H1 (cell line): ENCODE measurements at regions not wholly inside any gene's neighbourhood (a gene's known extent, or its start where the extent isn't known, plus 50 kb on each side); places are given as distances from the start of the nearest gene placed in this dataset.

ENCODE experiments used
- BCL11A ChIP-seq, 2 experiments: IDR thresholded peaks; one replicate each; pipeline ENCODE4 v1.6.1; 2011; ENCODE audit warnings: low read depth in 2 of 2, low read length in 2 of 2, mild to moderate bottlenecking in 2 of 2
- EZH2 ChIP-seq: fragments of 200-600 bp; sonication (generic); IDR thresholded peaks from 2 replicates; pipeline ENCODE4 v1.7.1; 2012; ENCODE audit warnings: low read depth, mild to moderate bottlenecking, moderate library complexity, low read length, inconsistent platforms; ENCODE audit not compliant: severe bottlenecking
- RAD21 ChIP-seq, 2 experiments: IDR thresholded peaks in 1 of 2; conservative IDR thresholded peaks in 1 of 2; 2 replicates each; pipeline ENCODE4 v1.6.1; 2011; ENCODE audit warnings: low read depth in 2 of 2, low read length in 2 of 2, improper control_type of control experiment in 1 of 2, inconsistent platforms in 1 of 2, mild to moderate bottlenecking in 1 of 2, moderate library complexity in 1 of 2
- TAF1 ChIP-seq: IDR thresholded peaks from 2 replicates; pipeline ENCODE4 v1.6.1; 2011; ENCODE audit warnings: mild to moderate bottlenecking, low read depth, low read length
- TF ChIP-seq, protein P1 (sequence below): IDR thresholded peaks from 2 replicates; pipeline ENCODE4 v1.6.1; 2011; ENCODE audit warnings: low read depth, mild to moderate bottlenecking, low read length; ENCODE audit not compliant: insufficient read depth

GRCh38 chr16:58848662-58849002, 114.5 kb upstream of the GOT2 start (continued):
- no peak for TF ChIP-seq TAF1
- no peak for TF ChIP-seq RAD21 (IDR thresholded peaks at IDR 0.05 in 1 of 2, conservative IDR thresholded peaks at IDR 0.05 in 1 of 2; ENCODE audit: low read depth in 2 of 2, low read length in 2 of 2)
- TF ChIP-seq EZH2: no peak
- TF ChIP-seq, protein P1, sequence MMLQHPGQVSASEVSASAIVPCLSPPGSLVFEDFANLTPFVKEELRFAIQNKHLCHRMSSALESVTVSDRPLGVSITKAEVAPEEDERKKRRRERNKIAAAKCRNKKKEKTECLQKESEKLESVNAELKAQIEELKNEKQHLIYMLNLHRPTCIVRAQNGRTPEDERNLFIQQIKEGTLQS: no peak
- no peak for TF ChIP-seq BCL11A (IDR thresholded peaks at IDR 0.05; ENCODE audit: low read depth in 2 of 2, low read length in 2 of 2)
